Stomach (tissue), 8 donors: ENCODE measurements at regions not wholly inside any gene's neighbourhood (a gene's known extent, or its start where the extent isn't known, plus 50 kb on each side); places are given as distances from the start of the nearest gene placed in this dataset.

Experiments
- DNase-seq, 2 donors: peaks; one replicate each; pipeline versions ENCODE4 v3.0.0 to v3.0.0-alpha.2; 2013 to 2019
- H3K27ac ChIP-seq, 5 donors: fragments of 200-600 bp in 4 of 5; sonication (generic) in 4 of 5; one replicate each; pipeline ENCODE4 v1.5.1; 2013 to 2019; ENCODE audit warnings: mild to moderate bottlenecking in 1 of 5, moderate library complexity in 1 of 5
- H3K27me3 ChIP-seq, 3 donors: fragments of 200-600 bp; sonication (generic); one replicate each; pipeline ENCODE4 v1.5.1; 2017 to 2019; ENCODE audit warnings: mixed run types in 1 of 3
- H3K36me3 ChIP-seq, 4 donors: fragments of 200-600 bp; sonication (generic); 1 replicate in 3 of 4; 2 replicates in 1 of 4; pipeline ENCODE4 v1.5.1; 2016 to 2019
- H3K4me1 ChIP-seq, 4 donors: fragments of 200-600 bp; sonication (generic); one replicate each; pipeline ENCODE4 v1.5.1; 2016 to 2019
- H3K4me3 ChIP-seq, 4 donors: fragments of 200-600 bp; sonication (generic) in 3 of 4; one replicate each; pipeline ENCODE4 v1.5.1; 2016 to 2019; ENCODE audit warnings: mild to moderate bottlenecking in 1 of 4
- H3K9me3 ChIP-seq, 4 donors: fragments of 200-600 bp; sonication (generic); one replicate each; pipeline ENCODE4 v1.5.1; 2016 to 2019
- CTCF ChIP-seq, 7 experiments: fragments of 450-650 bp in 4 of 7; fragments of 200-600 bp in 3 of 7; sonication (generic) in 3 of 7; IDR thresholded peaks; one replicate each; pipeline ENCODE4 v1.5.1; 2016 to 2019; ENCODE audit warnings: antibody characterized with exemption in 7 of 7, control low read depth in 2 of 7, mild to moderate bottlenecking in 1 of 7
- EP300 ChIP-seq: sonication (generic); formaldehyde crosslinking; IDR thresholded peaks from one replicate; pipeline ENCODE4 v1.6.1; 2017; ENCODE audit warnings: antibody characterized with exemption
- POLR2A ChIP-seq, 4 donors: fragments of 450-650 bp; IDR thresholded peaks; one replicate each; pipeline ENCODE4 v1.6.1; 2016; ENCODE audit warnings: antibody characterized with exemption in 4 of 4, control low read depth in 2 of 4, mild to moderate bottlenecking in 1 of 4, moderate library complexity in 1 of 4
- POLR2AphosphoS5 ChIP-seq, 3 donors: sonication (generic); formaldehyde crosslinking; IDR thresholded peaks; one replicate each; pipeline ENCODE4 v1.6.1; 2016; ENCODE audit warnings: antibody characterized with exemption in 3 of 3
- WGBS, 5 donors: extraction: QIAGEN DNeasy Blood & Tissue Kit in 3 of 5; methylation state at CpG; one replicate each; pipeline versions ENCODE4 v1.1.5 to v1.1.7; 2013 to 2018; 5-methylcytosine and 5-hydroxymethylcytosine counted together
- intact Hi-C: fragments of 100-400 bp; cut with DNase I; formaldehyde crosslinking; loops from one replicate; pipeline ENCODE4 v1.15.1; 2023; ENCODE audit warnings: low total_unique reads
- donor health status: healthy with polysubstance abuse.
- donor health status: Bipolar disorder and iron deficiency.
- donor health status: healthy.

- H3K27me3 ChIP-seq = no peaks in the 10 kb centered on the region
- WGBS, 5 donors = 84 to 92% (median 86%) methylated on average over 4 of the region's 4 CpGs
- TF ChIP-seq POLR2AphosphoS5 (IDR thresholded peaks at IDR 0.05) (no peak), POLR2A (IDR thresholded peaks at IDR 0.05) (no peak), CTCF (IDR thresholded peaks at IDR 0.05) (no peak), EP300 (no peak)
- no peak overlapping the region for H3K4me3 ChIP-seq
- no peak overlapping the region for H3K27ac ChIP-seq
- H3K9me3 ChIP-seq = no peaks in the 10 kb centered on the region
- H3K36me3 ChIP-seq = no peaks in the 10 kb centered on the region
- DNase-seq = no peak
- H3K4me1 ChIP-seq = peaks cover 0 to 13% (median 0%) of the 10 kb centered on the region in 4 donors
- intact Hi-C loops = no loop called here
Measured at GRCh38 chr3:187987924-187988323, 166.0 kb upstream of the LPP start.

- intact Hi-C loops = no loop called here
- no peaks in the 10 kb centered on the region for H3K9me3 ChIP-seq
- DNase-seq = peak in 1 of 2 donors; percentile 43
- no peak overlapping the region for H3K27ac ChIP-seq
- no peaks in the 10 kb centered on the region for H3K36me3 ChIP-seq
- peaks cover 0 to 13% (median 0%) of the 10 kb centered on the region in 4 donors for H3K4me1 ChIP-seq
- 59 to 72% (median 61%) methylated on average over 10 of the region's 10 CpGs for WGBS, 5 donors
- no peak for TF ChIP-seq EP300
- H3K27me3 ChIP-seq = no peaks in the 10 kb centered on the region
- no peak overlapping the region for H3K4me3 ChIP-seq
Measured at GRCh38 chr3:187989575-187990153, 164.3 kb upstream of the LPP start.

GRCh38 chr3:187992609-187993008 is 161.3 kb upstream of the LPP start:
- no peak overlapping the region for H3K4me3 ChIP-seq
- H3K9me3 ChIP-seq = no peaks in the 10 kb centered on the region
- H3K36me3 ChIP-seq = no peaks in the 10 kb centered on the region
- H3K27ac ChIP-seq = no peak overlapping the region
- TF ChIP-seq POLR2AphosphoS5 (IDR thresholded peaks at IDR 0.05) = no peak
- TF ChIP-seq CTCF (IDR thresholded peaks at IDR 0.05) = no peak
- no peak for TF ChIP-seq EP300
- no peak for TF ChIP-seq POLR2A (IDR thresholded peaks at IDR 0.05)
- no peak for DNase-seq
- H3K27me3 ChIP-seq = no peaks in the 10 kb centered on the region
- intact Hi-C loops = no loop called here
- H3K4me1 ChIP-seq = peaks cover 0 to 6% (median 0%) of the 10 kb centered on the region in 4 donors

- Histone ChIP-seq H3K36me3 (no peaks in the 10 kb centered on the region), H3K4me1 (peaks cover 0 to 12% (median 0%) of the 10 kb centered on the region in 4 donors), H3K27me3 (no peaks in the 10 kb centered on the region), H3K4me3 (no peak overlapping the region), H3K27ac (no peak overlapping the region), H3K9me3 (no peaks in the 10 kb centered on the region)
- no peak for DNase-seq
- 90 to 93% (median 90%) methylated on average over 4 of the region's 4 CpGs for WGBS, 5 donors
- intact Hi-C loops = no loop called here
- TF ChIP-seq EP300 (no peak), POLR2AphosphoS5 (IDR thresholded peaks at IDR 0.05) (no peak), POLR2A (IDR thresholded peaks at IDR 0.05) (no peak), CTCF (IDR thresholded peaks at IDR 0.05) (no peak)
Measured at GRCh38 chr3:187994221-187995042, 159.5 kb upstream of the LPP start.

- H3K36me3 ChIP-seq = no peaks in the 10 kb centered on the region
- DNase-seq = no peak
- no peaks in the 10 kb centered on the region for H3K9me3 ChIP-seq
- intact Hi-C loops = no loop called here
- H3K27ac ChIP-seq = no peak overlapping the region
- no peak overlapping the region for H3K4me3 ChIP-seq
- H3K4me1 ChIP-seq = peaks cover 0 to 15% (median 0%) of the 10 kb centered on the region in 4 donors
- TF ChIP-seq EP300 (no peak), POLR2A (IDR thresholded peaks at IDR 0.05) (no peak), POLR2AphosphoS5 (IDR thresholded peaks at IDR 0.05) (no peak), CTCF (IDR thresholded peaks at IDR 0.05) (no peak)
- H3K27me3 ChIP-seq = no peaks in the 10 kb centered on the region
Measured at GRCh38 chr3:187995043-187995400, 158.9 kb upstream of the LPP start.
